Activated CD8-positive, alpha-beta T cell treated with anti-CD3 and anti-CD28 coated beads, Interleukin-2, amount 10 ng/mL, durations not matched to agents 7 days and 5 days (primary cell): ENCODE measurements at regions not wholly inside any gene's neighbourhood (a gene's known extent, or its start where the extent isn't known, plus 50 kb on each side); places are given as distances from the start of the nearest gene placed in this dataset.

Source experiments
- ATAC-seq: fragments of 150-1000 bp; cut with Tn5 transposase; one replicate; pipeline ENCODE4 v1.10.0; 2021; ENCODE audit warnings: moderate library complexity
- CTCF ChIA-PET: fragments of 350-600 bp; sonication (Branson Sonifier 250); formaldehyde crosslinking; loops from one replicate; lab custom pipeline; 2021; ENCODE audit warnings: antibody characterized with exemption; lab: Charles Lee
- POLR2A ChIA-PET: fragments of 350-600 bp; sonication (Branson Sonifier 250); formaldehyde crosslinking; loops from one replicate; lab custom pipeline; 2021; ENCODE audit warnings: antibody characterized with exemption; lab: Charles Lee
- DNase-seq: peaks from one replicate; pipeline ENCODE4 v3.0.0-alpha.2; 2020
- H3K27ac Mint-ChIP-seq: one replicate; pipeline ENCODE4 v1.8.0; 2021; ENCODE audit warnings: mild to moderate bottlenecking, mixed read lengths
- H3K27me3 Mint-ChIP-seq: one replicate; pipeline ENCODE4 v1.8.0; 2021; ENCODE audit warnings: low read depth, mixed read lengths
- H3K36me3 Mint-ChIP-seq: one replicate; pipeline ENCODE4 v1.8.0; 2021; ENCODE audit warnings: low read depth, mixed read lengths
- H3K4me1 Mint-ChIP-seq: one replicate; pipeline ENCODE4 v1.8.0; 2021; ENCODE audit warnings: low read depth, mixed read lengths
- H3K4me3 Mint-ChIP-seq: one replicate; pipeline ENCODE4 v1.8.0; 2021; ENCODE audit warnings: mild to moderate bottlenecking, mixed read lengths
- H3K9me3 Mint-ChIP-seq: one replicate; pipeline ENCODE4 v1.8.0; 2022; ENCODE audit warnings: mixed read lengths; ENCODE audit not compliant: insufficient read depth

GRCh38 chr1:5597991-5598823 is 394.0 kb downstream of the NPHP4 start:
- Mint-ChIP-seq H3K36me3 (no peaks in the 10 kb centered on the region), H3K27ac (no peak overlapping the region), H3K4me1 (no peaks in the 10 kb centered on the region), H3K9me3 (no peaks in the 10 kb centered on the region), H3K27me3 (peaks cover 1% of the 10 kb centered on the region), H3K4me3 (no peak overlapping the region)
- DNase-seq (no peak), ATAC-seq (no peak)
- CTCF ChIA-PET, result no interaction called here
- POLR2A ChIA-PET, result no interaction called here

- CTCF ChIA-PET, result no interaction called here
- no peak overlapping the region for H3K4me3 Mint-ChIP-seq
- H3K36me3 Mint-ChIP-seq, result no peaks in the 10 kb centered on the region
- no peak overlapping the region for H3K27ac Mint-ChIP-seq
- DNase-seq, result no peak
- no peaks in the 10 kb centered on the region for H3K4me1 Mint-ChIP-seq
- POLR2A ChIA-PET, result no interaction called here
- no peaks in the 10 kb centered on the region for H3K9me3 Mint-ChIP-seq
- ATAC-seq, result no peak
- no peaks in the 10 kb centered on the region for H3K27me3 Mint-ChIP-seq
These were observed 394.9 kb downstream of the NPHP4 start for GRCh38 chr1:5597171-5597850.

GRCh38 chr1:5596651-5597050 is 395.6 kb downstream of the NPHP4 start:
- no peaks in the 10 kb centered on the region for H3K9me3 Mint-ChIP-seq
- no peak overlapping the region for H3K4me3 Mint-ChIP-seq
- H3K36me3 Mint-ChIP-seq, result no peaks in the 10 kb centered on the region
- H3K4me1 Mint-ChIP-seq, result no peaks in the 10 kb centered on the region
- no peaks in the 10 kb centered on the region for H3K27me3 Mint-ChIP-seq
- no peak for ATAC-seq
- POLR2A ChIA-PET, result no interaction called here
- CTCF ChIA-PET, result no interaction called here
- no peak for DNase-seq
- H3K27ac Mint-ChIP-seq, result no peak overlapping the region

GRCh38 chr1:5595531-5596170 is 396.6 kb downstream of the NPHP4 start:
- Mint-ChIP-seq H3K27me3 (no peaks in the 10 kb centered on the region), H3K36me3 (no peaks in the 10 kb centered on the region), H3K4me1 (no peaks in the 10 kb centered on the region), H3K27ac (no peak overlapping the region), H3K4me3 (no peak overlapping the region), H3K9me3 (no peaks in the 10 kb centered on the region)
- CTCF ChIA-PET, result interaction anchor here (0.8 kb wide), 1 partner anchor 81 kb away, joined by 3 read pairs; no protein-coding TSS in a partner anchor
- POLR2A ChIA-PET, result no interaction called here
- no peak for DNase-seq
- ATAC-seq, result no peak

- H3K27me3 Mint-ChIP-seq, result no peaks in the 10 kb centered on the region
- CTCF ChIA-PET, result no interaction called here
These were observed 397.9 kb downstream of the NPHP4 start for GRCh38 chr1:5594056-5594956.

GRCh38 chr1:5590717-5591116 is 401.5 kb downstream of the NPHP4 start:
- no peak overlapping the region for H3K4me3 Mint-ChIP-seq
- CTCF ChIA-PET, result no interaction called here
- ATAC-seq (no peak), DNase-seq (no peak)
- POLR2A ChIA-PET, result no interaction called here
- no peak overlapping the region for H3K27ac Mint-ChIP-seq
- peaks cover 5% of the 10 kb centered on the region for H3K27me3 Mint-ChIP-seq
- H3K4me1 Mint-ChIP-seq, result no peaks in the 10 kb centered on the region
- no peaks in the 10 kb centered on the region for H3K9me3 Mint-ChIP-seq
- no peaks in the 10 kb centered on the region for H3K36me3 Mint-ChIP-seq

More at GRCh38 chr1:5594056-5594956, 397.9 kb downstream of the NPHP4 start:
- no peaks in the 10 kb centered on the region for H3K4me1 Mint-ChIP-seq
- no peak overlapping the region for H3K27ac Mint-ChIP-seq
- H3K4me3 Mint-ChIP-seq, result no peak overlapping the region
- POLR2A ChIA-PET, result no interaction called here
- H3K9me3 Mint-ChIP-seq, result no peaks in the 10 kb centered on the region
- ATAC-seq (no peak), DNase-seq (no peak)
- no peaks in the 10 kb centered on the region for H3K36me3 Mint-ChIP-seq

- ChIA-PET CTCF (no interaction called here), POLR2A (no interaction called here)
- no peaks in the 10 kb centered on the region for H3K36me3 Mint-ChIP-seq
- no peaks in the 10 kb centered on the region for H3K4me1 Mint-ChIP-seq
- DNase-seq (no peak), ATAC-seq (no peak)
- H3K27ac Mint-ChIP-seq, result no peak overlapping the region
- H3K4me3 Mint-ChIP-seq, result no peak overlapping the region
- no peaks in the 10 kb centered on the region for H3K9me3 Mint-ChIP-seq
- peaks cover 5% of the 10 kb centered on the region for H3K27me3 Mint-ChIP-seq
These were observed 405.6 kb downstream of the NPHP4 start for GRCh38 chr1:5586629-5587028.

- Mint-ChIP-seq H3K27me3 (peaks cover 7% of the 10 kb centered on the region), H3K4me3 (no peak overlapping the region), H3K4me1 (no peaks in the 10 kb centered on the region), H3K27ac (no peak overlapping the region), H3K36me3 (no peaks in the 10 kb centered on the region), H3K9me3 (no peaks in the 10 kb centered on the region)
- CTCF ChIA-PET, result no interaction called here
- POLR2A ChIA-PET, result no interaction called here
- no peak for DNase-seq
- no peak for ATAC-seq
These were observed 407.0 kb downstream of the NPHP4 start for GRCh38 chr1:5585256-5585655.

GRCh38 chr1:5580926-5581325 is 411.3 kb downstream of the NPHP4 start:
- Mint-ChIP-seq H3K9me3 (no peaks in the 10 kb centered on the region), H3K4me1 (no peaks in the 10 kb centered on the region)

GRCh38 chr1:5579966-5580365 is 412.3 kb downstream of the NPHP4 start:
- H3K9me3 Mint-ChIP-seq, result no peaks in the 10 kb centered on the region
- ATAC-seq (no peak), DNase-seq (no peak)
- H3K36me3 Mint-ChIP-seq, result no peaks in the 10 kb centered on the region
- H3K4me1 Mint-ChIP-seq, result peaks cover 4% of the 10 kb centered on the region
- no peak overlapping the region for H3K27ac Mint-ChIP-seq
- peaks cover 2% of the 10 kb centered on the region for H3K27me3 Mint-ChIP-seq
- POLR2A ChIA-PET, result no interaction called here
- H3K4me3 Mint-ChIP-seq, result no peak overlapping the region
- CTCF ChIA-PET, result no interaction called here

More at GRCh38 chr1:5580926-5581325, 411.3 kb downstream of the NPHP4 start:
- H3K27ac Mint-ChIP-seq, result no peak overlapping the region
- CTCF ChIA-PET, result no interaction called here
- peaks cover 3% of the 10 kb centered on the region for H3K27me3 Mint-ChIP-seq
- ATAC-seq (no peak), DNase-seq (no peak)
- H3K36me3 Mint-ChIP-seq, result no peaks in the 10 kb centered on the region
- no peak overlapping the region for H3K4me3 Mint-ChIP-seq
- POLR2A ChIA-PET, result no interaction called here

GRCh38 chr1:5578690-5579089 is 413.5 kb downstream of the NPHP4 start:
- DNase-seq (no peak), ATAC-seq (no peak)
- no peak overlapping the region for H3K4me3 Mint-ChIP-seq
- H3K27me3 Mint-ChIP-seq, result peaks cover 2% of the 10 kb centered on the region
- no peaks in the 10 kb centered on the region for H3K9me3 Mint-ChIP-seq
- no peak overlapping the region for H3K27ac Mint-ChIP-seq
- POLR2A ChIA-PET, result no interaction called here
- CTCF ChIA-PET, result no interaction called here
- peaks cover 6% of the 10 kb centered on the region for H3K4me1 Mint-ChIP-seq
- no peaks in the 10 kb centered on the region for H3K36me3 Mint-ChIP-seq
